Panc1 (cell line): ENCODE measurements at regions not wholly inside any gene's neighbourhood (a gene's known extent, or its start where the extent isn't known, plus 50 kb on each side); places are given as distances from the start of the nearest gene placed in this dataset.

Experiments
- CTCF ChIP-seq: fragments of 450-650 bp; IDR thresholded peaks from 2 replicates; pipeline ENCODE4 v1.5.1; 2017; ENCODE audit warnings: mild to moderate bottlenecking
- POLR2AphosphoS5 ChIP-seq: IDR thresholded peaks from 2 replicates; pipeline ENCODE4 v1.6.1; 2012; ENCODE audit warnings: mild to moderate bottlenecking, low read depth, low read length, moderate library complexity
- TF ChIP-seq, protein P1 (sequence below), 2 experiments: IDR thresholded peaks; 2 replicates each; pipeline ENCODE4 v1.6.1; 2011 to 2012; ENCODE audit warnings: low read depth in 2 of 2, control low read depth in 1 of 2, low read length in 1 of 2, mild to moderate bottlenecking in 1 of 2, moderate library complexity in 1 of 2; ENCODE audit not compliant: insufficient read depth in 1 of 2

DNA sequence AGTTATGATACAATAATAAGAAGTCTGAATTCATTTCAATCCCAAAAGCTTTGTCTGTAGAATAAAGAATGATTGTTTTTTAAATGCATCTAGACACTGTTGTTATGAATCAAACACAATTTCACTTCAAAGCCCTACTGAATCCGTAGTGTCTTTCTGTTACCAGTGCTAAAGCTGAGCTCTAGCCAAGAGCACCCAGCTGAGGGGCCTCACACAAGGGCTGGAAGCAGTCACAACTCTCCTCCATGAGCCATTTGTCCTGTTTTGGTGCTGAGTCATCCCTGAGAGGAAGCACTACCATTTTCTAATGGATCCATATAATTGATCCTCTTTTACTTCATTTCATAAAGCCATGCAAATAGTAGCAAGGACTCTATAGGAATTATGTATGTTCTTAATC is 158.2 kb upstream of the ANKRD28 start:
- TF ChIP-seq, protein P1, sequence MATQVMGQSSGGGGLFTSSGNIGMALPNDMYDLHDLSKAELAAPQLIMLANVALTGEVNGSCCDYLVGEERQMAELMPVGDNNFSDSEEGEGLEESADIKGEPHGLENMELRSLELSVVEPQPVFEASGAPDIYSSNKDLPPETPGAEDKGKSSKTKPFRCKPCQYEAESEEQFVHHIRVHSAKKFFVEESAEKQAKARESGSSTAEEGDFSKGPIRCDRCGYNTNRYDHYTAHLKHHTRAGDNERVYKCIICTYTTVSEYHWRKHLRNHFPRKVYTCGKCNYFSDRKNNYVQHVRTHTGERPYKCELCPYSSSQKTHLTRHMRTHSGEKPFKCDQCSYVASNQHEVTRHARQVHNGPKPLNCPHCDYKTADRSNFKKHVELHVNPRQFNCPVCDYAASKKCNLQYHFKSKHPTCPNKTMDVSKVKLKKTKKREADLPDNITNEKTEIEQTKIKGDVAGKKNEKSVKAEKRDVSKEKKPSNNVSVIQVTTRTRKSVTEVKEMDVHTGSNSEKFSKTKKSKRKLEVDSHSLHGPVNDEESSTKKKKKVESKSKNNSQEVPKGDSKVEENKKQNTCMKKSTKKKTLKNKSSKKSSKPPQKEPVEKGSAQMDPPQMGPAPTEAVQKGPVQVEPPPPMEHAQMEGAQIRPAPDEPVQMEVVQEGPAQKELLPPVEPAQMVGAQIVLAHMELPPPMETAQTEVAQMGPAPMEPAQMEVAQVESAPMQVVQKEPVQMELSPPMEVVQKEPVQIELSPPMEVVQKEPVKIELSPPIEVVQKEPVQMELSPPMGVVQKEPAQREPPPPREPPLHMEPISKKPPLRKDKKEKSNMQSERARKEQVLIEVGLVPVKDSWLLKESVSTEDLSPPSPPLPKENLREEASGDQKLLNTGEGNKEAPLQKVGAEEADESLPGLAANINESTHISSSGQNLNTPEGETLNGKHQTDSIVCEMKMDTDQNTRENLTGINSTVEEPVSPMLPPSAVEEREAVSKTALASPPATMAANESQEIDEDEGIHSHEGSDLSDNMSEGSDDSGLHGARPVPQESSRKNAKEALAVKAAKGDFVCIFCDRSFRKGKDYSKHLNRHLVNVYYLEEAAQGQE (IDR thresholded peaks at IDR 0.05; ENCODE audit: insufficient read depth in 1 of 2, low read depth in 2 of 2, low read length in 1 of 2): no peak
- TF ChIP-seq CTCF (no peak), POLR2AphosphoS5 (no peak)
